NCI-H2196 treated with DMSO at 0.1 percent for 48 hours (cell line): ENCODE measurements at regions not wholly inside any gene's neighbourhood (a gene's known extent, or its start where the extent isn't known, plus 50 kb on each side); places are given as distances from the start of the nearest gene placed in this dataset.

Experiments used
- DNase-seq: peaks from one replicate; lab custom pipeline; 2025; ENCODE audit not compliant: unreplicated experiment; lab: John Stamatoyannopoulos, UW

DNA sequence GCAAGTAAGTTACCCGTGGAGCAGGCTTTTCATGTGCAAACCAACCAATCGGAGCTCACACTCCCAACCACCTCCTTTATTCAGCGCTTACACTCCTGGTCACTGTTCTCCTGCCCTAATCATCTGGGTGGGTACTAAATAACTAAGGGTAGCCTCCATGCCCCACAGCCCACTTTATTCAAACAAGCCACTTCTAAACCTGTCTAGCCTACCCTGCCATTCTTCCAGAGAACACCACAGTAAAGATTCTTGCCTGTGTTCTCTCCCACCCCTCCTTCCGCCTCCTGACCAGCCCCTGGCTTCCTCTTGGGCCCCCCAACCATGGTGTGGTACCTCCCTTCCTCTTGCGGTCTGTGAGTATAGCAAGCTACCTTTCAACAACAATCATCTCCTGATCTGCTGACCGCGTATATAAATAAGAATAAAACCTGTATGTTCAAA lies 581.9 kb downstream of the VRK1 start:
- no peak for DNase-seq

DNA sequence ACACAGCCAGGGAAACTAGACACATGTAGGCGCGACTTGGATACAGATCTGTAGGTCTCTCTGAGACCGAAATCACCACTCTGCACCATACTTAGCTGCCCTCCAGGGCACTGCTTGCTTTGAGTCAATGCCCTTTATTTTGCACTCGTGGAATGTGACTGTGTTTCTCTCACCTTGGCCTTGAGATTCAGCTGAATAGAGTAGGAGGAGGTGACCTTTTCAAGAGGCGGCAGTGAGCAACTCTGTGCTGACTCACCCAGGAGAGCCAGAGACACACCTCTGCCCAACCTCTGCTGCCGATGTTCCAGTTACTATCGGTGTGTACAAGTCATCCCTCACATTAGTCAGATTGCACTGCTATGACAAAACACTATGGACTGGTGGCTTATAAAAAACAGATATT lies 583.4 kb downstream of the VRK1 start:
- DNase-seq = no peak

DNA sequence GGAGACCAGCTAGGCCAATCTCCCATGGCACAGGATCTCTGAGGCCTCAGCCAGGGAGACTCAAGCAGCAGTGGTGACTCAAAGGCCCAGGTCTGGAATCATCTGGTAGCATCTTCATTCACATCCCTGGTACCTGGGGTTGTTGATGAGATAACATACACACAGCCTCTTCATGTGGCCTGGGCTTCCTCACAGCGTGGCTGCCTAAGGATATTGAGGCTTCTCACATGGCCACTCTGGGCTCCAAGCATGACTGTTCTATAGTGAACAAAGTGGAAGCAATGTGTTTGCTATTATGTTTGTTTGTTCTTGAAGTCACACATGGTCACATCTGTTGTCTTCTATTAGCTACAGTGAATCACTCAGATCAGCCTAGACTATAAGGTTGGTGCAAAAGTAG lies 584.1 kb downstream of the VRK1 start:
- no peak for DNase-seq

DNA sequence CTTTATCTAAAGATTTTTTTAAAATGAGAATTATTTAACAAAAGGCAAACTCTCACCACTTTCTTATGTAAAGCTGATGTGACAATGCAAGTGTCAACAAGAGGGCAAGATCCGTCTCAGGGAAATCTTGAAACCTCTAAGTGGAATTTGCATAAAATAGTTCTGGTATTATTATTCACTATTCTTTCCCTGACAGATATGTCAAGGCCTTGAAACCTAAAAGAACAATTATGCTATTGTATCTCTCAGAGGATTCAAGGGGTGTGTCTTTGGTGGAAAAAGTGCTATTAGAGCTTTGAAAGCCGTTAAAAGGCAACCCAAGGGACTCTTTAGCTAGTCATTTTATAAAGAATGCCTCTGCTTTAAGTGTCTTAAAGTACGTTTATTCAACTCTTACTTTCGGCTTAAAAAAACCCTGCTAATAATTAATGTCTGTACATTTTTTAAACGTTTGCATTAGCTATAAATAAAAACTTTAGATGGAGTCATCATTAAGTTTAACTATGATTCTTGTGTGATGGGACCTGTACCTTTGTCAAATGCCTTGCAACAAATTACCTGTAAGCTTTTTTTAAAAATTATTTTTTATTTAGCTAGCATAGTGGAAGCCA lies 585.5 kb downstream of the VRK1 start:
- DNase-seq = no peak

DNA sequence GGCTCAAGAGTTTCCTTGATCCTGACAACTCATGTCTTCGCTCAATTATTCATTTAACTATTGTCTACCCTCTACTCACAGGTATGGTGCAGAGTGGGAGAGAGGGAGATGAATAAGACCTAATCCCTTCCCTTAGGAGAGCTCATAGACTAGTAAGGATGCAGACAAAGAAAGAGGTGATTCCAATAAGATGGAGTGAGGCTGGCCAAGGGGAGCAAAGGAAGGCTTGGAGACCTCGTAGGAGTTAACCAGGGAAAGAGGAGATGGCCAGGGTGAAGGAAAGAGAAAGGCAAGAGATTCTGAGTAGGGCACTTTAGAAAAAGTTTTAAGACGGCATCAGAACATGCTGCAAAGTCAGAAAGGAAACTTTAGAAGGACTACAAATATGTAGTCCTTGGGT lies 588.5 kb downstream of the VRK1 start:
- DNase-seq = no peak

DNA sequence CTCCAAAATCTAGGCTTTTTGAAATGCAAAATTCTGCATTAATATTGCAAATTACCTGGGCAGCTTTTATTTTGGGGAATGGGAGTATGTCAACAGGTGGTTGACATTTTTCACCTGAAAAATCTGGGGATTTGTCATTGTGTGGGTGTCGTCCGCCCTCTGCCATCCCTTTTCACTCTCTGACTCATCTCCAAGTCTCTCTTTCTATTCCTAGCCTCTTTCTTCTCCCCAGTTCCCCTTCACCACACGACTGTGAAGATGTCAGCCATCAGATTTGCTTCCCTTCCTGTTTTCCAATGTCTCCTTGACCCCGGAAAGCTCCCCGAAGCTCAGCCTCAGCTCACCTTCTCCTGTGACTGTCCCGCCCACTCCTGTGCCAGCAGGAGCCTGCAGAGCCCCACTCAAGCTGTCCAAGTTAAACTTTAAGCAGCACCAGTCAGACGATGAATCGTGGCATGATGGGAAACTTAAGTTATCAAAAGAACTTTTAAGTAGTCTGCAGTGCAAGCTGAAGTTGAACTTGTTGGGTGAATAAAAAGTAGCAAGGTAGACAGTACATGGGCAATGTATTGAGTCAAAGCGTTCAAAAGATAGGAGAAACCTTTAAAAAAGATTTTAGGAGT lies 590.2 kb downstream of the VRK1 start:
- DNase-seq = no peak

DNA sequence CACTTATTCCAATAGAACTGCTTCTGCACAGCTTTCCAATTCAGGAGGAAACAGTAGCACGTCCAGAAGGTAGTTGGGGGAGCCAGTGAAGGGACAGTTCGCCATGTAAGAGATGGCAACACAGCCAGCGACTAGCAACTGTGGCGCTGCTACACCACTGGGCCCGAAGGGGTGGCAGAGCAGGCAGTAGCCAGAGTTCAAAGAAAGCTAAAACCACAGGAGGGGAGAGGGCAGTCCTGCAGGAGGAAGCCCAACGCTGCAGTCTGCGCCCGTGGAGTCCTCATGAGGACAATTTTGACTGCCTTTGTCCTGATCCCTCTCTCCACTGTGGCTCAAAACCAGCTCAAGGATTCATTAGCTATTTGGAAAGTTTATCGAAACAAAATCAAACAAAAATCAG lies 591.2 kb downstream of the VRK1 start:
- no peak for DNase-seq

DNA sequence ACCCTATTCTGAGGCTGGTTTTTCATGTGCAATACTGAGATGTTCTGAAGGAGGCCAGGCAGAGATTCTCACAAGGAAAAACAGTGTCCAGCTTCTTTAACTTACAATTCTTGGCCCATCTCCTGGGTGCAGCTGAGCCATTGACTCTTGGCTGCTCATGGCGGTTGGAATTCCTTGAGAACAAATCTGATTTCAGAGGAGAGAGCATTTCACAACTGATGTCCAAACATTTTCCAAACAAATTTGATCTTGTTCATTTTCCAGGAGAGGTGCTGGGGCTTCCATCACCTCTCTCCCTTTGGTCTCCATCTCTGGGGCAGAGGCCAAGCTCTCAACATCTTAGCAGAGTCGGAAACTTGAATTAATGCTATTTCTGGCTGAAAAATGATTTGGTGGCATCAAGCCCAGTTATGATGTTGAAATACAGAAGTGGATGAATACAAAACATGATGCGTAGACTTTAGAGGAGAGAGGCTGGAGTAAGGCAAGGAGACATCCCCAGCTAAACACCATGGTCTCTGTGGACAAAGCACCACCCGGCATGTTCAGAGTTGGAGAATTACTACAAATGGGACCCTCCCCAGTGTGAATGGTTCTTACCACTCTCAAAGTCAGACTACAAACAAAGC lies 593.0 kb downstream of the VRK1 start:
- DNase-seq = no peak

DNA sequence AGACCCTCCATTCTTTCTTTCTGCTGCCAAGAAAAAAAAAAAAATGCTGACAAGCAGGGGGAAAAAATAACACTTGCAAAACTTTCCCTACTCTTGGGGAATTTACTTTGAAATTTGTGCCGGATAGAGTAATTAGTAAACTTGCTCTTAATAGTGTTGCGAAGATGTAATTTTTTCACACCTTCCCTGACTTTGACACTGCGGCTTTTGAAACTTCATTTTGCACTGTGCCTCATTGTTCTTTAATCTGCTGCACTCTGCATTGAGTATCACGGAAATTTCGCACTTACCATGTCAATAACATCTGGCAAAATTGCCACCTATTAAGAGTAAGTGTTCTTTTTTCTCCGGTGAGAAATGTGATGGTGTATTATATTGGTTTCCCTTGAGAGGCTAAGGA lies 596.1 kb downstream of the VRK1 start:
- DNase-seq = no peak

DNA sequence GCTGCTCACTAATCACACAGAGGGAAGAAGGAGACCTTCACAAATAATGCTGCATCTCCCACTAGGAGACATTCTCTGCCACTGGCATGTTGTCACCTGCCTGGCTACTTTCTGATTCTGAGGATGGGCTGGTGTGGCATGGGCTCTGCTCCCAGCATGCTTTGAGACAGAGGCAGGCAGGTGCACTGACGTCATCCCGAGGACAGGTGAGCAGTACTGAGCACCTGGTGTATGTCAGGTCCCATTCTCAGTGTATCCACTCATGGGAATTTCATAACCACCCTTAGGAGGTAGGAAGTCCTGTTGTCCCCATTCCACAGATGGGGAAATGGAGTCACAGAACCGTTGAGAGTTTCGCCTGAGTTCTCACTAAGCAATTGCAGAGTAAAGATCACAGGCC lies 597.9 kb downstream of the VRK1 start:
- DNase-seq = no peak

DNA sequence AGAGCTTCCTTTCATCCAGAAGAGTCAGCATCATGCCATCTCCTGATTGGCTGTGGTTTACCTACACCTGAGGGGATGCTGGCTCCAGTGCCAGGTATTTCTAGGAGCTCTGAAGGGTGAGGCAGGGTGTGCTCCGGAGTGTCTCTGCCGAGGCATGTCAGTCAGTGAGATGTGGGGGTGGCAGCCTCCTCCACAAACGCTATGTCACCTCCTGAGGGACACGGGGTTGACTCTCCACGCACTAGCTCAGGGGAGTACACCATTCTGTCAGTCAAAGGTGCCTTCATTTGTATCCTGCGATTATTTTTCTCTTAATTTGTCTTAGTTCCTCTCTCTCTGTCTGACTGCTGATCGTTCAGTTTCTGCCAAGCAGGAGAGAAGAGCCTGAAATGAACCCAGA lies 604.5 kb downstream of the VRK1 start:
- DNase-seq = no peak

DNA sequence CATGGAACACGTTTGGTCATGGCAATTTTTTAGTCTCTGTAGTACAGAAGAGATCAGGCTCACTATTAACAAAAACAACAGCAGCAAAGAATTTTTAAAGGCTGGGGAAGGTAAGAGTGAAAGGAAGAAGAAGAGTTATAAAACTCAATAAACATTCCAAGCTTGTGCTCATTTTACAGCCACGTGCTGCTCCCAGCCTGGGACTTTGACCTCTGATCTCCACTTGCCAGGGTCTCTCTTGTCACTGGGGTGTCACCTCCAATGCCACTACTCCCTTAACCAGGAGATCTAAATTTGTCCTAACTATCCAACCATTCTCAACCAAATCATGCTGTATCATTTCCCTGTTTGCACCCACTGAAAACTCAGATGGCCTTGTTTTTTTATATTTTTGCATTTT lies 605.1 kb downstream of the VRK1 start:
- no peak for DNase-seq

DNA sequence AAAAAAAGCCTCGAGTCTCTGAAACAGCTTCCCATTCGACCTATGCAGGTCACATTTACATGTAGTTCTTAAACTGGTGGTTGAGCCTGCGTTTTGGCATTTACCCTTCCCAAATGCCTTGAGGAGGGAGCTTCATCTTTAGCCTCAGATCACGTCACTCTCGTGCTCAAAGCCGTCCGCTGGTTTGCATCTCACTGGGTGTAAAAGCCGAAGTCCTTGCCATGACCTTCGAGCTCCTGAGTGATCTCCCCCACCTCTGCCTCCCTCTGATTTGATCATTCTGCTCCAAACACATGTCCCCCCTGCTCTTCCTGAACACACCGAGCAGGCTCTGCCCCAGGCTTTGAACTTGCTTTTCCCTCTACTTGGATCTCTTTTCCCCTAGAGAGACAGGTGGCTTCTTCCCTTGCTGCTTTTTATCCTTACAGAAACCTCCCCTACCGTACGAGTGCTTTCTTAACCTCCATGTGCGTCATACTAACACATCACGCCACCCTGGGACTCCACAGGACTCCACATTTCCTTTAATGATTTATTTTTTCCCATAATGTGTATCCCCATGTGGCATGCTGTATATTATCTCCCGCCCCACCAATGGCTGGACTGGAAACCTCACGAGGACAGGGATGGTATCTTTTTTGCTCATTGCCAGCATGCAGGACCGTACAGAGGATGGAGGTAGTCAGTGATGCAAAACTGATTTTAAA lies 610.7 kb downstream of the VRK1 start:
- no peak for DNase-seq

DNA sequence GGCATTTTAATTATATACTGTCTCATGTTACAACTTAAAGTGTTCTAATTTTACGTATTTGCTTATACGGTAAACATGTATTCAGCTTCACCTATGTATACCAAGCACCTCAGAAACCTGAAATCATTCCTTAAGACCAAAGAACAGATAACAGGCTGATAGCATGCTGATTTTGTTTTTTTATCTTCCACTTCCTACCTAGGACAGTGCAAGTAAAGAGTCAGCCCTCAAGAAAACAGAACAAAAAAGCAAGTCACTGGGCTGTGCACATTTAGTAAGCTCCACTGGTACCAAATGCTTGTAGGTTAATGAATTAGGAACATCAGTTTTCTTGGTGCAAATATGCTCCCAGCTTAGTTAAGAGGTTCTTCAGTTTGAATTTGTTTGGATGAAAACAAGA lies 611.3 kb downstream of the VRK1 start:
- no peak for DNase-seq

DNA sequence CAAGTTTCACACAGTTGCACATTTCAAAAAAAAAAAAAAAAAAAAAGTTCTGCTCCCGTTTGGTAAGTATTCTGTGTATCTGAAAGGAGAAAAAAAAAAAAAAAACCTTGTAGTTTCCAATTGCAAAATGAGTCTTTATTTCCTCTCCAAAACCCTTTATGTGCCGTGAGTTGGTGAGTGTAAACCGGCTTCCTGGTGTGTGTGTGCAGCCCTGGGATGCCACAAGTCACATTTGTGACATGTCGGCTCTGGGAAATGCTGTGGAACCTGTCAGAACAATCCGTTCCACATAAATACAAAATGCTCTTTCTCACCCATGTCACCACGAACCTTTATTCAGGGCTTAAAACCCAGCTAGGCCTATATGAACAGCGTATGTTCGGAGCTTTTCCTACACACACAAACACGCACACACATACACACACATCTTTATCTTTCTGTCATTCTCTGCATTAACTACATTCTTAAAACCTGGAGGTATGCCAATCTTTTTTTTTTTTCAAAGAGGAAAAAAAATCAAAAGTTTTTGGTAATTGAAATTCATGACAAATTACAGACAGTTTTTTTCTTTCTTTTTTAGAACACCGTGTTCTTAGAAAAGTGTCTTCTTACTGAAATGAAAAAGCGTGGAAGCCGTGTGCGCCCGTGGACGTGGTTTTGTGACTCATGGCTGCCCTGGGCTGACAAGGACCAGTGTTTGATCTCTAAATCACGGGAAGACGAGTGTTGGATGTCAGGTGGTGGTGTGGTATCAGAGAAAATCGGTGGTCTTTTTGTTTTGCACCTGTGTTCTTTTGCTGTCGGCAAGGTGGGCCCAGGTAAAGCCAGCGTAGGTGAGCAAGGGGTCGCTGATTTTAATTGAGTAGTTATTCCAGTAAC lies 612.0 kb downstream of the VRK1 start:
- no peak for DNase-seq

DNA sequence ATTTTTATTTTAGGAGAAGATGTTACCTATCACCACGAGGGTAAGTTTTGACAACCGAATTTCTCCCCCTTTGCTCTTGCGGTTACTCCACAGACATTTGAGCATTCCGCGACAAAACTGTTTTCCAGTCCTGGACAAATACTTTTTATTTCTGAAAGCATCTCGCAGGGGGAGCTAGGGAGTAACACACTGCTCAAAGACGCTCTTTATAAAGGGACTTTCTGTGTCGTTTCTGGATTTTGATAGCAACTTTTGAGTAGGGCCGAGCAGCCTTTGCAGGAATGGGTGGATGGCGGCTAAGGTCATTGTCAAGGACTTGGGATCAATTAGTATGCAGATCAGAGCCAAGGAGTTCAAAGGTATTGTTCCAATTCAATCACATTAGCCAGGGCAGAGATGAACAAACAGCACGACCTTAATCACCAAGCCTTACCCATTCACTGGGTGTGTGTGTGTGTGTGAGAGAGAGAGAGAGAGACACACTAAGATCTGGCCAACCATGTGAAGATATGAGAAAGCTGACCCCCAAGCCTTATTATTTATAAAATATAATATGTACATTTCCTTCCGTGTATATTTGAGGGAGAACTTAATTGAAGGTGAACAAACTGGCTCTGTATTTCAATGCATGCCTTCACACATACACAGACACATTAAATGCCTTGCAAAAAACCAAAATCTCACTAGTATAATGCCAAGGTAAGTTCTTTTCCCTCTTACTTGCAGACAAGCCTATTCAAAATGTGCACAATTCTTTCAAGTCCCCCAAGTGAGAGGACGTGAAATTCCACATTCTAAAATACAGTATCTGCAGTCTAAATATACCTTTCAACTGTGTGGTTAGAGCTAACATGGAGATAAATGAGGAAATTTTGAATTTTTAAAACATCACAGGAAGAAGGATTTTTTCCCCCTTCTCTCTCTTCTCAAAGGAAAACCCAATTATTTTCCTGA lies 613.8 kb downstream of the VRK1 start:
- no peak for DNase-seq

DNA sequence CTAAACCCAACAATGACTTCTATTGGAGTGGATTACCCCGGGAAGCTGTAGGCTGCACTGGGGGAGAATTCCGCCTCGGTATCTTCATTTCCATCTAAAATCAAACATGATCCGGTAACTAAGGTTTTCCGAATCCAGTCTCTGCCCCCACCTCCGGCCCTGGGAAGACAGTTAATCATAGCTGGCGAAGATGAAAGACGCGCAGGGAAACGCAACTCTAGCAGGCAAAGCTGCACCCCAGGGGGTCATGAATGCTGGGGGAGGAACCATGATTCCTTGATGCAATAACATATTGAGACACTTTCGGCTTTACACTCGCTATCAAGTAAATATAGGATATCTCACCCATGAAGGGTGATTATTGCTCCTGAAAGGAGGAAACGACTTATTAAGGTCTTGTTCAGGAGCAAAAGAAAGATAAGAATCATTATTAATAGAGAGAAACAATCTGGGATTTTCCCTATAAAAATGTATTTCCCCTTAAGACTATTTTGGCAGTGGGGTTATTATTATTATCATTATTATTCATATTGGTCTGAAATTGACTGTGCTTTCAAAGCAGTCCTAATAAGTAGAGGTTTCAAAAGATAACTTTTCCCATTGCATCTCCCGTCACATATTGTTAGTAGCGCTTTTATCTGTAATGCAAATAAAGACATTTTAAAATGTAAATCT lies 614.9 kb downstream of the VRK1 start:
- no peak for DNase-seq

DNA sequence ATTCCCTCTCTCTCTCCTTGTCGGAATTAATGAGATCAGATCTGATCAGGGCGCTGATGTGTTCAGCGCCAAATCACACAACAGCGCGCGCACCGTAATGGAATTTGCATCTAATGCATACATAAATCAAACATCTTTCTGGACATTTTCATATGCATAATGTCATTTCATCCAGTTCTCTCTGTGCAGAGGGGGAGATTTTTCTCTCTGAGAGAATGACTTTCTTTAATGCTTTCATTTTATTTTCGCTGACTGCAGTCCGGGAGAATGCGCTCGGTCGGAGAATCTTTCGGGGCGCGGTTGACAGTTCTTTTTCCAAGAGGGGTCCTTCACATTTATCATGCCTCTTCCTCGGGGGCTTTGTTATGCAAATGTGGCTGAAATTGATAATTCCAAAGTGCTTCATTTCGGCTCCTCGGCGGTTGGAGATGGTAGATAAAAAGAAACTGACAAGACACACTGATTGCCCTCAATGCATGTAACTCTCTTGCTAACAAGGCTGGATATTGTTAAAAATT lies 615.9 kb downstream of the VRK1 start:
- no peak for DNase-seq

DNA sequence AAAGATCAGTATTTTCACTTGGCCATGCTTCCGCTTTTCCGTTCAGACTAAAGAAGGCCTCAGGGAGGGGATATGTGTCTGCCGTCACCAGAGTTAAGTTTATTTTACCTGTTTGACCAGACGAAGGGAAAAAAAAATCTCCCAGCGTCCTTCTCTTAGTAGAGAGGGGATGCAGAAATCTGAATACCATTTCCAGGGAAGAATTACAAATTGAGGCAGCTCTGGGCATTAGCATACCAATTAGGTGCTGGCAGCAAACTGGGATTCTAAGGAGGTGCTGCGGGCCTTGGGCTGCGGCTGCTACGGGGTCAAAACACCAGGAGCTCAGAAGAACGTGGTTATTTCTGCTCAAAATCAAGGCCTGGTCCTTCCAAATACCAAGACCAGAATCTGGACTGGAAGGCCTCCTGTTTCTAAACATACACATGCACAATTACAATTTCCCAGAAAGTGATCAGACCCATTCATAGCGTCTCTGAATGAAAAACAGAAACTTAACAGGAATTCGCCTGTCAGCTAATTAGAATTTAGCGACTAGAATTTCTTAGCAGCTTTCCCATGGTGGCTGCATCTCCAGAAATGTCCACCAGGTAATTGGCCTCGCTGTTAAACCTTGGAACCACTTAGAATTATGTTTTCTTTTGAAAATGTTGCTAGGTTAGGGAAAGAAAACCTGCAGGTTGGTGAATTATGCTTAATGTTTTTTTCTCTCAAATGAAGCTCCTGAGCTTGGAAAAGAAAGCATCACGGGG lies 617.0 kb downstream of the VRK1 start:
- no peak for DNase-seq
